Endothelial cell of umbilical vein (primary cell): ENCODE measurements at regions not wholly inside any gene's neighbourhood (a gene's known extent, or its start where the extent isn't known, plus 50 kb on each side); places are given as distances from the start of the nearest gene placed in this dataset.

ENCODE experiments used
- CTCF ChIP-seq, 2 donors: IDR thresholded peaks; 1 replicate in 1 of 2; 2 replicates in 1 of 2; pipeline ENCODE4 v1.5.1; 2011; ENCODE audit warnings: low read length in 2 of 2, mild to moderate bottlenecking in 2 of 2, moderate library complexity in 2 of 2, control low read depth in 1 of 2, inconsistent platforms in 1 of 2, low read depth in 1 of 2; ENCODE audit not compliant: insufficient read depth in 1 of 2; ENCODE audit errors: extremely low read depth in 1 of 2
- EZH2 ChIP-seq: IDR thresholded peaks from 2 replicates; pipeline ENCODE4 v1.6.1; 2012; ENCODE audit warnings: borderline replicate concordance, low read depth, mild to moderate bottlenecking, moderate library complexity, low read length, inconsistent platforms; ENCODE audit not compliant: severe bottlenecking
- MYC ChIP-seq: IDR thresholded peaks from one replicate; pipeline ENCODE4 v1.6.1; 2011; ENCODE audit warnings: mild to moderate bottlenecking, low read depth, low read length
- POLR2A ChIP-seq: IDR thresholded peaks from 2 replicates; pipeline ENCODE4 v1.6.1; 2012; ENCODE audit warnings: low read depth, mild to moderate bottlenecking, control low read depth, low read length
- POLR2AphosphoS5 ChIP-seq: IDR thresholded peaks from 2 replicates; pipeline ENCODE4 v1.6.1; 2012; ENCODE audit warnings: low read depth, mild to moderate bottlenecking, control low read depth, low read length, moderate library complexity; ENCODE audit not compliant: insufficient read depth

GRCh38 chr9:89969881-89970639 lies 365.2 kb downstream of the GADD45G start:
- no peak for TF ChIP-seq EZH2
- TF ChIP-seq CTCF (IDR thresholded peaks at IDR 0.05; ENCODE audit: extremely low read depth in 1 of 2, insufficient read depth in 1 of 2, low read depth in 1 of 2, low read length in 2 of 2), result no peak
- TF ChIP-seq POLR2AphosphoS5, result no peak
- no peak for TF ChIP-seq POLR2A
- no peak for TF ChIP-seq MYC
